ENCODE measurements at regions not wholly inside any gene's neighbourhood (a gene's known extent, or its start where the extent isn't known, plus 50 kb on each side); places are given as distances from the start of the nearest gene placed in this dataset.
A peak's percentile ranks its signal among the peaks of the same experiment; 100 is the strongest.

DNA sequence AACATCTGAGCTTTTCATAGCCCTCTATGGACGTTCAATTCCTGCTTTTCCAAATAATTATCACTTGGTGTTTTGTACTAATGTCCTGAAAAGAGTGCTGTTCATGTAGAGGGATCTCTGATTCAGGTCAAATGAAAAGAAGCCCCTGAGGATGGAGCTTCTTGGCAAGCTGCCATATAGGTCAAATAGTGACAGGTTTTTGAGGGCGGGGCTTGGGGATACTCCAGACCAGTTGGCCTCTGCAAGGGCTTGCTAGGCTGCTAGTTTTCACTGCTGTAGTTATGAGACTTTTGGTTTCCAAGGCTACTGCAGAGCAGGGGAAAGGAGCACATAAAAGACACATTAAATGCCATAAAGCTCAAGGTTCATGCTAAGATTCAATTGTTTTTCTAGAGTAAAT lies 257.2 kb upstream of the CACNA2D1 start:
- Histone ChIP-seq H3K36me3 (ENCODE audit: insufficient read depth) (no peaks in the 10 kb centered on the region), H3K27ac (ENCODE audit: low read depth) (no peak overlapping the region), H2AFZ (no peak overlapping the region), H3K79me2 (replicated peaks; ENCODE audit: insufficient read depth) (no peaks in the 10 kb centered on the region), H3K9me2 (ENCODE audit: insufficient read depth) (no peaks in the 10 kb centered on the region), H3K4me3 (no peak overlapping the region), H4K20me1 (replicated peaks; ENCODE audit: insufficient read depth) (no peaks in the 10 kb centered on the region), H3K4me2 (no peak overlapping the region), H3K4me1 (ENCODE audit: insufficient read depth) (peaks cover 17% of the 10 kb centered on the region), H3K27me3 (ENCODE audit: insufficient read depth) (no peaks in the 10 kb centered on the region), H3F3A (replicated peaks; ENCODE audit: low read depth) (no peaks in the 10 kb centered on the region)
- peak; percentile 50; the same call in 2 of the 3 replicates for ATAC-seq
- Mint-ChIP-seq H3K4me3 (no peak overlapping the region), H3K4me1 (peaks cover 30% of the 10 kb centered on the region; the same call in 2 of the 3 replicates), H3K27me3 (ENCODE audit: insufficient read depth, low read depth, poor library complexity) (no peaks in the 10 kb centered on the region), H3K9me3 (no peaks in the 10 kb centered on the region), H3K27ac (no peak overlapping the region), H3K36me3 (ENCODE audit: low read depth) (no peaks in the 10 kb centered on the region)
- TF ChIP-seq STAT1 (IDR thresholded peaks at IDR 0.05; ENCODE audit: unreplicated experiment) (no peak), POLR2AphosphoS5 (IDR thresholded peaks at IDR 0.05; ENCODE audit: low read depth) (no peak), EZH2phosphoT487 (IDR thresholded peaks at IDR 0.05; ENCODE audit: unreplicated experiment) (no peak), ZNF331 (CRISPR knock-in tag; IDR thresholded peaks at IDR 0.05; ENCODE audit: low read depth) (no peak)
- peak; percentile 9 for DNase-seq (ENCODE audit: low spot score)

DNA sequence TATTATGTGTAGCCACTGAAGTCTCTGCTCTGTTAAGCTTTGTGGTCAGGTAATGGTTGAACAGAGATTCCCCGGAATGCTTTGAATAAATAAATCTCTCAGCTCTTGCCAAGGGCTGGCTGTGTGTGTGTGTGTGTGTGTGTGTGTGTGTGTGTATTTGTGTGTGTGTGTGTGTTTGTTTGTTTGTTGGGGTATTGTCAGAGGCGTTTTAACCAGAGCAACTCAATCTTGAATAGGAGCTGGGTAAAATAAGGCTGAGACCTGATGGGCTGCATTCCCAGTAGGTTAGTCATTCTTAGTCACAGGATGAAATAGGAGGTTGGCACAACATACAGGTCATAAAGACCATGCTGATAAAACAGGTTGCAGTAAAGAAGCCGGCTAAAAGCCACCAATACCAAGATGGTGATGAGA lies 256.2 kb upstream of the CACNA2D1 start:
- no peaks in the 10 kb centered on the region for H3K27me3 Mint-ChIP-seq (ENCODE audit: insufficient read depth, low read depth, poor library complexity)
- no peak for ATAC-seq
- TF ChIP-seq, protein P1, sequence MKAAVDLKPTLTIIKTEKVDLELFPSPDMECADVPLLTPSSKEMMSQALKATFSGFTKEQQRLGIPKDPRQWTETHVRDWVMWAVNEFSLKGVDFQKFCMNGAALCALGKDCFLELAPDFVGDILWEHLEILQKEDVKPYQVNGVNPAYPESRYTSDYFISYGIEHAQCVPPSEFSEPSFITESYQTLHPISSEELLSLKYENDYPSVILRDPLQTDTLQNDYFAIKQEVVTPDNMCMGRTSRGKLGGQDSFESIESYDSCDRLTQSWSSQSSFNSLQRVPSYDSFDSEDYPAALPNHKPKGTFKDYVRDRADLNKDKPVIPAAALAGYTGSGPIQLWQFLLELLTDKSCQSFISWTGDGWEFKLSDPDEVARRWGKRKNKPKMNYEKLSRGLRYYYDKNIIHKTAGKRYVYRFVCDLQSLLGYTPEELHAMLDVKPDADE (IDR thresholded peaks at IDR 0.05): no peak
- TF ChIP-seq CREB1 (CRISPR knock-in tag; IDR thresholded peaks at IDR 0.05; ENCODE audit: low read depth) (no peak), ZNF114 (CRISPR knock-in tag; IDR thresholded peaks at IDR 0.05) (no peak), JUNB (IDR thresholded peaks at IDR 0.05; ENCODE audit: unreplicated experiment) (no peak), ZNF331 (CRISPR knock-in tag; IDR thresholded peaks at IDR 0.05; ENCODE audit: low read depth) (no peak), EZH2phosphoT487 (IDR thresholded peaks at IDR 0.05; ENCODE audit: unreplicated experiment) (no peak), EZH2 (IDR thresholded peaks at IDR 0.05; ENCODE audit: low read depth, unreplicated experiment) (no peak)
- TF ChIP-seq, protein P2, sequence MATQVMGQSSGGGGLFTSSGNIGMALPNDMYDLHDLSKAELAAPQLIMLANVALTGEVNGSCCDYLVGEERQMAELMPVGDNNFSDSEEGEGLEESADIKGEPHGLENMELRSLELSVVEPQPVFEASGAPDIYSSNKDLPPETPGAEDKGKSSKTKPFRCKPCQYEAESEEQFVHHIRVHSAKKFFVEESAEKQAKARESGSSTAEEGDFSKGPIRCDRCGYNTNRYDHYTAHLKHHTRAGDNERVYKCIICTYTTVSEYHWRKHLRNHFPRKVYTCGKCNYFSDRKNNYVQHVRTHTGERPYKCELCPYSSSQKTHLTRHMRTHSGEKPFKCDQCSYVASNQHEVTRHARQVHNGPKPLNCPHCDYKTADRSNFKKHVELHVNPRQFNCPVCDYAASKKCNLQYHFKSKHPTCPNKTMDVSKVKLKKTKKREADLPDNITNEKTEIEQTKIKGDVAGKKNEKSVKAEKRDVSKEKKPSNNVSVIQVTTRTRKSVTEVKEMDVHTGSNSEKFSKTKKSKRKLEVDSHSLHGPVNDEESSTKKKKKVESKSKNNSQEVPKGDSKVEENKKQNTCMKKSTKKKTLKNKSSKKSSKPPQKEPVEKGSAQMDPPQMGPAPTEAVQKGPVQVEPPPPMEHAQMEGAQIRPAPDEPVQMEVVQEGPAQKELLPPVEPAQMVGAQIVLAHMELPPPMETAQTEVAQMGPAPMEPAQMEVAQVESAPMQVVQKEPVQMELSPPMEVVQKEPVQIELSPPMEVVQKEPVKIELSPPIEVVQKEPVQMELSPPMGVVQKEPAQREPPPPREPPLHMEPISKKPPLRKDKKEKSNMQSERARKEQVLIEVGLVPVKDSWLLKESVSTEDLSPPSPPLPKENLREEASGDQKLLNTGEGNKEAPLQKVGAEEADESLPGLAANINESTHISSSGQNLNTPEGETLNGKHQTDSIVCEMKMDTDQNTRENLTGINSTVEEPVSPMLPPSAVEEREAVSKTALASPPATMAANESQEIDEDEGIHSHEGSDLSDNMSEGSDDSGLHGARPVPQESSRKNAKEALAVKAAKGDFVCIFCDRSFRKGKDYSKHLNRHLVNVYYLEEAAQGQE (IDR thresholded peaks at IDR 0.05; ENCODE audit: unreplicated experiment): no peak
- TF ChIP-seq, protein P3, sequence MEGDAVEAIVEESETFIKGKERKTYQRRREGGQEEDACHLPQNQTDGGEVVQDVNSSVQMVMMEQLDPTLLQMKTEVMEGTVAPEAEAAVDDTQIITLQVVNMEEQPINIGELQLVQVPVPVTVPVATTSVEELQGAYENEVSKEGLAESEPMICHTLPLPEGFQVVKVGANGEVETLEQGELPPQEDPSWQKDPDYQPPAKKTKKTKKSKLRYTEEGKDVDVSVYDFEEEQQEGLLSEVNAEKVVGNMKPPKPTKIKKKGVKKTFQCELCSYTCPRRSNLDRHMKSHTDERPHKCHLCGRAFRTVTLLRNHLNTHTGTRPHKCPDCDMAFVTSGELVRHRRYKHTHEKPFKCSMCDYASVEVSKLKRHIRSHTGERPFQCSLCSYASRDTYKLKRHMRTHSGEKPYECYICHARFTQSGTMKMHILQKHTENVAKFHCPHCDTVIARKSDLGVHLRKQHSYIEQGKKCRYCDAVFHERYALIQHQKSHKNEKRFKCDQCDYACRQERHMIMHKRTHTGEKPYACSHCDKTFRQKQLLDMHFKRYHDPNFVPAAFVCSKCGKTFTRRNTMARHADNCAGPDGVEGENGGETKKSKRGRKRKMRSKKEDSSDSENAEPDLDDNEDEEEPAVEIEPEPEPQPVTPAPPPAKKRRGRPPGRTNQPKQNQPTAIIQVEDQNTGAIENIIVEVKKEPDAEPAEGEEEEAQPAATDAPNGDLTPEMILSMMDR (conservative IDR thresholded peaks at IDR 0.05; ENCODE audit: low read depth in 2 of 2): no peak

More for the DNA sequence above, 256.2 kb upstream of the CACNA2D1 start:
- Histone ChIP-seq H3K27me3 (ENCODE audit: insufficient read depth) (no peaks in the 10 kb centered on the region), H3K79me2 (replicated peaks; ENCODE audit: insufficient read depth) (no peaks in the 10 kb centered on the region), H3K27ac (ENCODE audit: low read depth) (no peak overlapping the region), H4K20me1 (replicated peaks; ENCODE audit: insufficient read depth) (no peaks in the 10 kb centered on the region), H3K4me3 (no peak overlapping the region), H3K9me2 (ENCODE audit: insufficient read depth) (peaks cover 2% of the 10 kb centered on the region; the same call in 1 of the 2 replicates), H2AFZ (no peak overlapping the region), H3K4me2 (no peak overlapping the region), H3K36me3 (ENCODE audit: insufficient read depth) (no peaks in the 10 kb centered on the region), H3K4me1 (ENCODE audit: insufficient read depth) (peaks cover 9% of the 10 kb centered on the region), H3F3A (replicated peaks; ENCODE audit: low read depth) (no peaks in the 10 kb centered on the region)
- 0 out of 2 replicates have a peak overlapping the region, but pooled peaks have one; percentile 19 for H3K27ac Mint-ChIP-seq
- H3K4me1 Mint-ChIP-seq: peaks cover 26% of the 10 kb centered on the region; the same call in 2 of the 3 replicates
- no peak overlapping the region for H3K4me3 Mint-ChIP-seq
- DNase-seq (ENCODE audit: low spot score): peak; percentile 26
- no peaks in the 10 kb centered on the region for H3K9me3 Mint-ChIP-seq
- no peaks in the 10 kb centered on the region for H3K36me3 Mint-ChIP-seq (ENCODE audit: low read depth)

Measured in GM23338 (cell line).